ENCODE measurements at regions not wholly inside any gene's neighbourhood (a gene's known extent, or its start where the extent isn't known, plus 50 kb on each side); places are given as distances from the start of the nearest gene placed in this dataset.
"Not testable (repeated sequence)": the region's sequence is repeated elsewhere in the genome, so short reads cannot be mapped to it uniquely, and the experiment has no call there.

- no peak for DNase-seq (ENCODE audit: low spot score)
Observed at GRCh38 chr1:5634893-5635292, 357.3 kb downstream of the NPHP4 start.

- peak; percentile 28 for DNase-seq (ENCODE audit: low spot score)
Observed at GRCh38 chr1:5632814-5633213, 359.4 kb downstream of the NPHP4 start.

- no peak for DNase-seq (ENCODE audit: low spot score)
Observed at GRCh38 chr1:5632224-5632623, 360.0 kb downstream of the NPHP4 start.

GRCh38 chr1:5628416-5628815 lies 363.8 kb downstream of the NPHP4 start:
- DNase-seq (ENCODE audit: low spot score) = no peak

GRCh38 chr1:5623399-5623798 lies 368.8 kb downstream of the NPHP4 start:
- DNase-seq (ENCODE audit: low spot score) = no peak

- no peak for DNase-seq (ENCODE audit: low spot score)
Observed at GRCh38 chr1:5622412-5622811, 369.8 kb downstream of the NPHP4 start.

- DNase-seq (ENCODE audit: low spot score) = no peak
Observed at GRCh38 chr1:5621692-5622091, 370.5 kb downstream of the NPHP4 start.

GRCh38 chr1:5620997-5621396 lies 371.2 kb downstream of the NPHP4 start:
- DNase-seq (ENCODE audit: low spot score) = no peak

- DNase-seq (ENCODE audit: low spot score) = no peak
Observed at GRCh38 chr1:5620418-5620817, 371.8 kb downstream of the NPHP4 start.

- no peak for DNase-seq (ENCODE audit: low spot score)
Observed at GRCh38 chr1:5619469-5619868, 372.8 kb downstream of the NPHP4 start.

GRCh38 chr1:5617546-5617945 lies 374.7 kb downstream of the NPHP4 start:
- no peak for DNase-seq (ENCODE audit: low spot score)

GRCh38 chr1:5617179-5617520 lies 375.1 kb downstream of the NPHP4 start:
- DNase-seq (ENCODE audit: low spot score) = no peak

- DNase-seq (ENCODE audit: low spot score) = no peak
Observed at GRCh38 chr1:5616366-5617178, 375.7 kb downstream of the NPHP4 start.

GRCh38 chr1:5615076-5615475 lies 377.1 kb downstream of the NPHP4 start:
- no peak for DNase-seq (ENCODE audit: low spot score)

- DNase-seq (ENCODE audit: low spot score) = no peak
Observed at GRCh38 chr1:5613900-5614299, 378.3 kb downstream of the NPHP4 start.

- DNase-seq (ENCODE audit: low spot score) = no peak
Observed at GRCh38 chr1:5611851-5612250, 380.4 kb downstream of the NPHP4 start.

GRCh38 chr1:5611431-5611830 lies 380.8 kb downstream of the NPHP4 start:
- no peak for DNase-seq (ENCODE audit: low spot score)

- DNase-seq (ENCODE audit: low spot score) = no peak
Observed at GRCh38 chr1:5610432-5610831, 381.8 kb downstream of the NPHP4 start.

GRCh38 chr1:5603353-5604104 lies 388.7 kb downstream of the NPHP4 start:
- DNase-seq (ENCODE audit: low spot score) = no peak

- DNase-seq (ENCODE audit: low spot score) = not testable (repeated sequence)
Observed at GRCh38 chr1:5602718-5603117, 389.5 kb downstream of the NPHP4 start.

- no peak for DNase-seq (ENCODE audit: low spot score)
Observed at GRCh38 chr1:5601516-5601915, 390.7 kb downstream of the NPHP4 start.

GRCh38 chr1:5599541-5599940 lies 392.7 kb downstream of the NPHP4 start:
- DNase-seq (ENCODE audit: low spot score) = no peak

GRCh38 chr1:5598824-5599395 lies 393.3 kb downstream of the NPHP4 start:
- no peak for DNase-seq (ENCODE audit: low spot score)
